GM21390 (cell line): ENCODE measurements at regions not wholly inside any gene's neighbourhood (a gene's known extent, or its start where the extent isn't known, plus 50 kb on each side); places are given as distances from the start of the nearest gene placed in this dataset.
"Not testable (repeated sequence)": the region's sequence is repeated elsewhere in the genome, so short reads cannot be mapped to it uniquely, and the experiment has no call there.

Source experiments
- ATAC-seq: cut with Tn5 transposase; IDR thresholded peaks from one replicate; pipeline ENCODE4 v1.9.1; 2021; ENCODE audit not compliant: unreplicated experiment

DNA sequence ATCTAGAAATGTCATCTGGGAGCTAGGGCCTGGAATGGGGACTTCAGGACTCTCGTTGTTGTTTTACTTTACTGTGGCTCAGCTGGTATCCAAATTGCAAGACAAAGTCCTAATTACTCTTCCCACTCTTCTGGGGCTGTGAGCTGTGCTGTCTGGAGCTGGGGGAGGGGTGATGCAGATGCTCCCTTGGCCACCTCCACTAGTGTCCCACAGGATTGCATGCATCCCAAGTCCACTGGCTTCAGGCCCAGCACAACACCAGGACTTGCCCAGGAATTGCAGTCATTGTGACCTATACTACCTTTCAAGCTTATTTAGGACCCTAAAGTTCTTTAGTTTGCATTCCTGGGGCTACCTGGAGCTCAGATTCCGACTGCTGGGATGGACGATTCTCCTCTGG is 366.1 kb upstream of the FAM47C start:
- ATAC-seq = no peak

DNA sequence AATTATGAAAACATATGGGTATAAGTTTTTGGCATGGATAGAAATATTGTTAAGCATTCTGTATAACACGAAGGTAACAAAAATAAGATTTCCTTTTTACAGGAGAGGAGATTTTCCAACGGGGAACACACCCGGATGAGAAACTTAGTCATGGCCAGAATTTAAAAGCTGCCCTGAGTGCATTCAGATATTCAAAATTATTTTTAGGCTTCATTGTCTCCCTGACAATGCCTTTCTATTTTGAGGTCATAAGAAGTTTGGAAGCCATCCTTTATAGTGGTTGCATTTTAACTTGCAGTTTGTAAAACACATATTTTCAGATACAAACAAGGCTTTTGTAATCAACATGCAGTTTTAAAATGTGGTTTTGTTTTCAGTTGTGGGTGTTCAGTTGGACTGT is 357.5 kb upstream of the FAM47C start:
- ATAC-seq = no peak

- no peak for ATAC-seq
Observed at GRCh38 chrX:36683507-36683906, 324.7 kb upstream of the FAM47C start.

DNA sequence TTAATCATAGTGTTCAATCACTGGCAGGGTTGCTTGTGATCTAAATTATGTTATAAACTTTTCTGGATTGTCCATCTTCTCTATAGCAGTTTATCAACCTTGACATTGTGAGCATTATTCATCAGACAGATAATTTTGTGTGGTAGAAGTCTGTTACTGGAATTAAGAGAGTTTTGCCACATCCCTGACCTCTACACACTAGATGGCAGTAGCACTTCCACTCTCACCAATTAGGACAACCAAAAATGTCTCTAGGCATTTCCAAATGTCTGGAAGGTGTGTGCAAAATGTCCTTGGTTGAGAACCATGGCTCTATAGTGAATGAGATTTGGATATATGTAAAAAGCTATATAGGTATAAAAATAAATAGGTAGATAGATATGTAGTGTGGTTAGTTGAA is 324.1 kb upstream of the FAM47C start:
- ATAC-seq = no peak

GRCh38 chrX:36721990-36722389 is 286.2 kb upstream of the FAM47C start:
- no peak for ATAC-seq

DNA sequence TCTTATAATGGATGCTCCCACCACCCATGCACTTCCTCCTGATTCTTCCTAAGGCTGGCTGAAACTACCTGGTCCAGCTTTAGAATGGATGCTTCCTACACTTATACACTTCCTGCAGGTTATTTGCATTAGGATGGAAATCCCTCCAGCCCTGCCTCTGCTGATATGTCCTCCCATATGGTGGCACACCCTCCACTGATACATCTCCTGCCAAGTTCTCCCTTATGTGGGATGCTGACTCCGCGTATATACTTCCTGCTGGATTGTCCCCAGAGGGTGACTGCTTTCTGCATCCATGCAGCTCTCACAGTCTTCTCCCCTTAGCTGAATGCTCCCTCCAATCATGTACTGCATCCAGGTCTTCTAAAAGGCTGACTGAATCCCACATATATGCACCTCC is 254.6 kb upstream of the FAM47C start:
- no peak for ATAC-seq

GRCh38 chrX:36787752-36788151 is 220.4 kb upstream of the FAM47C start:
- no peak for ATAC-seq

DNA sequence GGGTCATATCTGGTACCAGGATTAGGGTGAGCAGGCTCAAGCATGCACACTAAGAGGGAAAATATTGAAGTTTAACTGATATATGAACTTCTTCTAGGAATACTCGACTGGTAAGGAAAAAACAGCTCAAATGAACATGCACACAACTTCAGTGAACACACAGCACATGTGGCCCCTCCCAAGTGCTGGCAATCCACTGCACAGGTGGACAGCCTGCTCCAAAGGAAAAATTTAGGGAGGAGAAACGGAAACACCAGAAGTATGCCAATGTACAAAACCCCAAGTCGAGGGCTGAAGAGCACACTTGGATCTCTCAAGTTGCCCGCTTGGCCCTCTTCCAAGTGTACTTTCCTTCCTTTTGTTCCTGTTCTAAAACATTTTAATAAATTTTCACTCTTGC is 205.0 kb upstream of the FAM47C start:
- ATAC-seq = no peak

DNA sequence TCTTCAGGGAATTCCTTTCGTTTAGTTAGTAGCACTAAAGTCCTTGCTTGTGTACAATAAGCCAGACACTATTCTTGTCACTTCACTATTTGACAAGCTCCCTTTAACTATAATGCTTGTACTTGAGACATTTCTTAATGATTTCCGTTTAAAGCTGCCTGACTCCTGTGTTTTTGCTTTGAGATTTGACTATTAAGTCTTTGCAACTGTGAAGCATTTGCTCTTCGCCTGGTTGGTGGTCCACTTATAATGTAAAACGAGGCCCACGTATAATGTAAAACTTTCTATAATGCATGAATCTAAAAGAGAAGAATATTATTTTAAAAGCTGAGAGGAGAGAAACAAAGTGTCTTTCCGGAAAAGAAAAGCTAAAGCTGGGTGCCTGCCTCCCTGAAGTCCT is 204.1 kb upstream of the FAM47C start:
- ATAC-seq = no peak

GRCh38 chrX:36844857-36845256 is 163.3 kb upstream of the FAM47C start:
- ATAC-seq = no peak

GRCh38 chrX:36847496-36847895 is 160.7 kb upstream of the FAM47C start:
- ATAC-seq = no peak

GRCh38 chrX:36849407-36849806 is 158.8 kb upstream of the FAM47C start:
- ATAC-seq = no peak

DNA sequence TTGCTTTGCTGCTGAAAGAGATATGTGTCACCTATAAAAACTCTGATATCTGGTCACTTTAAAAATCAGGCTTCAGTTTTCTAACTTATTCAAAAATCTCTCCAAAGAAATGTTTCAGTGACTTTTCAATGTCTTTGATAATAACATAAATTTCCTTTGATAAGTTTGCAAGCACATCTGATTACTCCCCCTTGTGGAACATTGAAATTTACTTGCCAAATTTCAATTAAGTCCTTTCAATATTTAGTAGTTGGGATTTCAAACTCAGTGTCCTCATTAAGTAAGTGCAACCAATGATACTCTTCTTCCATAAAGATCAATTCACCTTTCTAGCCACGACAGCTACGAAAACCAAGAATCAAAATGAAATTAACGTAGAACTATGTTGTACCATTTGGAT is 151.3 kb upstream of the FAM47C start:
- ATAC-seq = no peak

DNA sequence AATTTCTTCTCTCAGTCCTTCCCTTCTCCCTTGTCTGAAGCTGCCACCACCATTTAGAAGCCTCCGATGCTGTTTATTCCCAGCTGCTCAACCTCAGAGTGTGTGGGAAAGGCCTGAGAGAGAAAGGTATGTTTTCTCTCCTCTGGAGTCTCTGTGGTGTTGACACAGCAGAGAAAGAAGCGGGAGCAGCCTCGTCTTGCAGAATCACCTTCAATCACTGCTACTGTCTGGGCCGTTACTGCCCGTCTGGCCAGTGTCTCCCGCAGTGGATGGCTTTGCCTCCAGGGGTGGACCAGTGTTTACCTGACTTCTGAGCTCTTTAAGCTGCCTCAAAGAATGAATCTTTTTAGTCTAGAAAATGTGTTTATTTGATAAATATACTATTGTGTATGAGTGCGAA is 148.9 kb upstream of the FAM47C start:
- no peak for ATAC-seq

GRCh38 chrX:36861601-36862000 is 146.6 kb upstream of the FAM47C start:
- no peak for ATAC-seq

DNA sequence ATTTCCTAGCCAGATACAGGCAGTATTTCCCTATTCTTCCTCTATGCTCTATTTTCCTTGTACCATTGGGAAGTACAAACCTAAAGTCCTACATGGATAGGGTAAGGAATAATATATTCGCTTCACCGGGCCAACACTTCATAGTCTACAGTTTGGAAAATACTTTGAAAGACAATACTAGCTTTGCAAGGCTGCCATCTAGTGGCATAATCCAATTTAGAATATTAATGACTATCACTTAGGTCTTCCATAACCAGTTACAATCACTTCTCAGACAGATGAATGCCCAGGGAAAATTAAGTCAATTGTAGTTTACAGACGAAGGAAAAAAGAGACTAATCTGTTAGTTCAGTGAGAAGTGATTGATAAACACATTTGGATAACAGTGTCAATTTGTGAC is 141.0 kb upstream of the FAM47C start:
- no peak for ATAC-seq

DNA sequence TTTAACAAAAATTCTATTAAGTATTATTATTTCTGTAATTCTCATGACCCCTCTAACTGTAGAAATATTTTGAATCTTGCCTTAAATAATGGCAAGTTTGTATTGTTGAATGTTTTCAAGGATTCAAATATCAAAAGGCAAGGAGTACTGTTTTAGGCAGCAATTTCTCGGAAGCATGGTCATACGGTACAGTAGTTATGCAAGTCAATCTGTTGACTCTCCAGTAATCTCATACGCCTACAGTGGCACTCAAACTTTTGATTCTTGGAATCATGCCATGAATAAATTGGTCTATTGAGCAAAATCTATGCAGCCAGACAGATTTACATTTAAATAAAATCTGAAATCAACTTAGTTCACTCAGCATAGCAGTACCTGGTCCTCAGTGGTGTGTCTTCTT is 139.6 kb upstream of the FAM47C start:
- ATAC-seq = no peak

GRCh38 chrX:36869457-36869856 is 138.7 kb upstream of the FAM47C start:
- ATAC-seq = no peak

- ATAC-seq = no peak
Observed at GRCh38 chrX:36897690-36898089, 110.5 kb upstream of the FAM47C start.

DNA sequence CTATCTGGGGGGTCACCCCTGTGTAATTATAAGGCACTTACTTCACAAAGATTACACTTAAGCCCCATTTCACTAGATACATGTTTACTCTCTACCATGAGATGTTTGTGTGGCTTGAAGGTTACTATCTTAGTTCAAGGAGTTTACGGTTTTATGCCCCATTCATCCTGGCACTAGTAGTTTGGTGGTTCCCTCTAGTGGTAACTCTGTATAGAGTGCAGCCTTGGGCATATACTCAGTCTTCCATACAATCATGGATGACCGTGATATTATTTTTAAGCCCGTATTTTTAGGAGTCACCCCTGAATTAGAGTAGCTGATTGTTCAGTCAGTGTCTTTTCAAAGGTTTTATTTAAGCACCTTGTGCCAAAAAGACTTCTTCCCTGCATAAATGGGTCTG is 109.9 kb upstream of the FAM47C start:
- peak; percentile 54 for ATAC-seq

DNA sequence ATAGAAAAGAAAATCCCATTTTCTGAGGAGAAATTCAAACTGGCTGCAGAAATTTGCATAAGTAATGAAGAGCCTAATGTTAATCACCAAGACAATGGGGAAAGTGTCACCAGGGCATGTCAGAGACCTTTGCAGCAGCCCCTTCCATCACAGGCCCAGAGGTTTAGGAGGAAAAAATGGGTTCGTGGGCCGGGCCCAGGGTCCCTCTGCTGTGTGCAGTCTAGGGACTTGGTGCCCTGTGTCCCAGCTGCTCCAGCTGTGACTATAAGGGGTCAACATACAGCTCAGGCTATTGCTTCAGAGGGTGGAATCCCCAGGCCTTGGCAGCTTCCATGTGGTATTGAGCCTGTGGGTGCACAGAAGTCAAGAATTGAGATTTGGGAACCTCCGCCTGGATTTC is 103.6 kb upstream of the FAM47C start:
- not testable (repeated sequence) for ATAC-seq

GRCh38 chrX:36908801-36909675 is 99.1 kb upstream of the FAM47C start:
- ATAC-seq = no peak

- ATAC-seq = no peak
Observed at GRCh38 chrX:36909676-36910030, 98.5 kb upstream of the FAM47C start.
